H9 (cell line): ENCODE measurements at regions not wholly inside any gene's neighbourhood (a gene's known extent, or its start where the extent isn't known, plus 50 kb on each side); places are given as distances from the start of the nearest gene placed in this dataset.

Experiments used
- DNase-seq: peaks from one replicate; pipeline ENCODE4 v3.0.0-alpha.2; 2017
- H2AFZ ChIP-seq: one replicate; pipeline ENCODE4 v1.6.1; 2013; ENCODE audit warnings: mild to moderate bottlenecking, low read length, control low read depth, moderate library complexity
- H2AK5ac ChIP-seq: 2 replicates; pipeline ENCODE4 v1.6.1; 2013; ENCODE audit warnings: low read length, control low read depth, mixed read lengths; ENCODE audit not compliant: insufficient read length
- H2BK120ac ChIP-seq: one replicate; pipeline ENCODE4 v1.6.1; 2013; ENCODE audit warnings: low read depth, mild to moderate bottlenecking, low read length, control low read depth, inconsistent platforms; ENCODE audit not compliant: poor library complexity, severe bottlenecking
- H2BK12ac ChIP-seq: 2 replicates; pipeline ENCODE4 v1.6.1; 2013; ENCODE audit warnings: low read length, control low read depth, mixed read lengths, low read depth; ENCODE audit not compliant: insufficient read length
- H2BK15ac ChIP-seq: 2 replicates; pipeline ENCODE4 v1.6.1; 2013; ENCODE audit warnings: low read depth, low read length, control low read depth
- H2BK20ac ChIP-seq: one replicate; pipeline ENCODE4 v1.6.1; 2013; ENCODE audit warnings: low read depth, mild to moderate bottlenecking, low read length, control low read depth, inconsistent platforms; ENCODE audit not compliant: poor library complexity, severe bottlenecking
- H2BK5ac ChIP-seq: 2 replicates; pipeline ENCODE4 v1.6.1; 2013; ENCODE audit warnings: low read length, control low read depth, mixed read lengths; ENCODE audit not compliant: insufficient read length
- H3K14ac ChIP-seq: 2 replicates; pipeline ENCODE4 v1.6.1; 2013; ENCODE audit warnings: low read length, control low read depth; ENCODE audit not compliant: insufficient read depth
- H3K18ac ChIP-seq: 2 replicates; pipeline ENCODE4 v1.6.1; 2013; ENCODE audit warnings: low read depth, mild to moderate bottlenecking, mixed read lengths, low read length, control low read depth; ENCODE audit not compliant: insufficient read length
- H3K23ac ChIP-seq: 2 replicates; pipeline ENCODE4 v1.6.1; 2013; ENCODE audit warnings: low read length, control low read depth, mixed read lengths, low read depth; ENCODE audit not compliant: insufficient read length
- H3K23me2 ChIP-seq: 2 replicates; pipeline ENCODE4 v1.6.1; 2013; ENCODE audit warnings: low read depth, mild to moderate bottlenecking, mixed read lengths, low read length, control low read depth; ENCODE audit not compliant: insufficient read length, poor library complexity, severe bottlenecking
- H3K27ac ChIP-seq: 2 replicates; pipeline ENCODE4 v1.5.1; 2013; ENCODE audit warnings: low read length, control low read depth, mixed read lengths, low read depth; ENCODE audit not compliant: insufficient read length
- H3K27me3 ChIP-seq: 2 replicates; pipeline ENCODE4 v1.6.1; 2013; ENCODE audit warnings: low read length, control low read depth, inconsistent platforms; ENCODE audit not compliant: insufficient read depth
- H3K4ac ChIP-seq: 2 replicates; pipeline ENCODE4 v1.6.1; 2013; ENCODE audit warnings: low read depth, mild to moderate bottlenecking, control low read depth, inconsistent platforms, low read length, moderate library complexity
- H3K4me1 ChIP-seq: 2 replicates; pipeline ENCODE4 v1.6.1; 2013; ENCODE audit warnings: low read length, control low read depth, inconsistent platforms; ENCODE audit not compliant: insufficient read depth
- H3K4me2 ChIP-seq: 2 replicates; pipeline ENCODE4 v1.6.1; 2013; ENCODE audit warnings: low read length, control low read depth, mixed read lengths; ENCODE audit not compliant: insufficient read length, insufficient read depth
- H3K56ac ChIP-seq: 2 replicates; pipeline ENCODE4 v1.6.1; 2013; ENCODE audit warnings: low read depth, mild to moderate bottlenecking, mixed read lengths, low read length, control low read depth; ENCODE audit not compliant: insufficient read length
- H3K79me1 ChIP-seq: 2 replicates; pipeline ENCODE4 v1.6.1; 2013; ENCODE audit warnings: low read depth, mild to moderate bottlenecking, moderate library complexity, low read length, control low read depth, inconsistent platforms; ENCODE audit not compliant: insufficient read depth, poor library complexity, severe bottlenecking
- H3K79me2 ChIP-seq: 2 replicates; pipeline ENCODE4 v1.6.1; 2013; ENCODE audit warnings: low read length, control low read depth, inconsistent platforms; ENCODE audit not compliant: insufficient read depth
- H3K9ac ChIP-seq: 2 replicates; pipeline ENCODE4 v1.6.1; 2013; ENCODE audit warnings: low read length, control low read depth, mixed read lengths; ENCODE audit not compliant: insufficient read length; ENCODE audit errors: extremely low read depth
- H3K9me3 ChIP-seq: one replicate; pipeline ENCODE4 v1.6.1; 2013; ENCODE audit warnings: low read depth, low read length, inconsistent platforms; ENCODE audit not compliant: control insufficient read depth
- H3T11ph ChIP-seq: one replicate; pipeline ENCODE4 v1.6.1; 2013; ENCODE audit warnings: mild to moderate bottlenecking, low read length, control low read depth, inconsistent platforms
- H4K20me1 ChIP-seq: one replicate; pipeline ENCODE4 v1.6.1; 2013; ENCODE audit not compliant: control insufficient read depth, insufficient read length, insufficient read depth
- H4K5ac ChIP-seq: 2 replicates; pipeline ENCODE4 v1.6.1; 2013; ENCODE audit warnings: low read depth, mild to moderate bottlenecking, mixed read lengths, low read length, control low read depth; ENCODE audit not compliant: insufficient read length
- H4K8ac ChIP-seq: replicated peaks from 2 replicates; pipeline ENCODE4 v1.6.1; 2013; ENCODE audit warnings: low read length, control low read depth, mixed read lengths, low read depth; ENCODE audit not compliant: insufficient read length
- H4K91ac ChIP-seq: 2 replicates; pipeline ENCODE4 v1.6.1; 2013; ENCODE audit warnings: low read depth, mild to moderate bottlenecking, moderate library complexity, mixed read lengths, low read length, control low read depth; ENCODE audit not compliant: insufficient read length
- H3K27ac Mint-ChIP-seq, 3 experiments: 2 replicates in 2 of 3; 3 replicates in 1 of 3; pipeline ENCODE4 v1.8.0; 2020 to 2021; ENCODE audit warnings: mixed read lengths in 3 of 3, mild to moderate bottlenecking in 1 of 3, moderate library complexity in 1 of 3
- H3K27me3 Mint-ChIP-seq: 2 replicates; pipeline ENCODE4 v1.8.0; 2021; ENCODE audit warnings: low read depth, mild to moderate bottlenecking, moderate library complexity, mixed read lengths
- H3K36me3 Mint-ChIP-seq, 3 experiments: 2 replicates in 2 of 3; 3 replicates in 1 of 3; pipeline ENCODE4 v1.8.0; 2020 to 2021; ENCODE audit warnings: low read depth in 3 of 3, mixed read lengths in 3 of 3; ENCODE audit not compliant: insufficient read depth in 1 of 3
- H3K4me1 Mint-ChIP-seq, 2 experiments: 2 replicates each; pipeline ENCODE4 v1.8.0; 2020; ENCODE audit warnings: mixed read lengths in 2 of 2
- H3K4me3 Mint-ChIP-seq, 2 experiments: 2 replicates in 1 of 2; 3 replicates in 1 of 2; pipeline ENCODE4 v1.8.0; 2020 to 2021; ENCODE audit warnings: mild to moderate bottlenecking in 2 of 2, mixed read lengths in 2 of 2, moderate library complexity in 1 of 2
- H3K9me3 Mint-ChIP-seq, 2 experiments: 2 replicates in 1 of 2; 3 replicates in 1 of 2; pipeline ENCODE4 v1.8.0; 2020; ENCODE audit warnings: mild to moderate bottlenecking in 2 of 2, mixed read lengths in 2 of 2, moderate library complexity in 1 of 2
- CTCF ChIP-seq: fragments of 200-600 bp; sonication (generic); conservative IDR thresholded peaks from 3 replicates; pipeline ENCODE4 v1.8.0; 2021; ENCODE audit warnings: antibody characterized with exemption, mild to moderate bottlenecking
- whole genome bisulfite sequencing: extraction: QIAGEN DNeasy Blood & Tissue Kit; methylation state at CpG from one replicate; pipeline ENCODE4 v1.1.7; 2013; ENCODE audit warnings: missing lambda C conversion rate, low lambda C conversion rate, mixed read lengths; ENCODE audit not compliant: insufficient read length; ENCODE audit errors: extremely low coverage; 5-methylcytosine and 5-hydroxymethylcytosine counted together

- H3K79me1 ChIP-seq: no peaks in the 10 kb centered on the region
- Mint-ChIP-seq H3K4me3 (no peak overlapping the region), H3K9me3 (peaks cover 0 to 4% of the 10 kb centered on the region in 2 experiments; a peak in 2 of 5 replicates), H3K4me1 (peaks cover 5 to 9% of the 10 kb centered on the region in 2 experiments), H3K27ac (no peak overlapping the region), H3K36me3 (peaks cover 0 to 2% (median 0%) of the 10 kb centered on the region in 3 experiments; a peak in 4 of 7 replicates), H3K27me3 (no peaks in the 10 kb centered on the region)
- H4K20me1 ChIP-seq: no peaks in the 10 kb centered on the region
- H3K14ac ChIP-seq: no peak overlapping the region
- H2AFZ ChIP-seq: no peak overlapping the region
- H3K4me1 ChIP-seq: no peaks in the 10 kb centered on the region
- no peak overlapping the region for H3K9ac ChIP-seq
- no peak overlapping the region for H3K56ac ChIP-seq
- no peak overlapping the region for H2BK15ac ChIP-seq
- H2BK120ac ChIP-seq: no peak overlapping the region
- H2AK5ac ChIP-seq: no peak overlapping the region
- H2BK20ac ChIP-seq: no peak overlapping the region
- H3K9me3 ChIP-seq: no peaks in the 10 kb centered on the region
- H3T11ph ChIP-seq: no peak overlapping the region
- DNase-seq: no peak
- no peak overlapping the region for H3K27ac ChIP-seq
- no peak overlapping the region for H3K18ac ChIP-seq
- H4K5ac ChIP-seq: no peak overlapping the region
- no CpG with 5 or more reads among the region's 2 CpGs for WGBS
- H3K4ac ChIP-seq: no peak overlapping the region
- H4K91ac ChIP-seq: no peak overlapping the region
- no peak overlapping the region for H3K23ac ChIP-seq
- no peaks in the 10 kb centered on the region for H3K79me2 ChIP-seq
- no peak for TF ChIP-seq CTCF
- H4K8ac ChIP-seq: no peak overlapping the region
- no peak overlapping the region for H2BK5ac ChIP-seq
- no peak overlapping the region for H3K4me2 ChIP-seq
- no peaks in the 10 kb centered on the region for H3K23me2 ChIP-seq
- no peaks in the 10 kb centered on the region for H3K27me3 ChIP-seq
- H2BK12ac ChIP-seq: no peak overlapping the region
Observed at GRCh38 chr1:221622389-221622788, 119.5 kb downstream of the DUSP10 start.
